Large intestine (tissue), 3 donors: ENCODE measurements at regions not wholly inside any gene's neighbourhood (a gene's known extent, or its start where the extent isn't known, plus 50 kb on each side); places are given as distances from the start of the nearest gene placed in this dataset.

Experiments
- DNase-seq, 2 donors: peaks; one replicate each; pipeline versions ENCODE4 v3.0.0 to v3.0.0-alpha.2; 2013
- H3K27ac ChIP-seq: one replicate; pipeline ENCODE4 v1.5.1; 2013; ENCODE audit warnings: low read length
- H3K27me3 ChIP-seq: 2 replicates; pipeline ENCODE4 v1.6.1; 2013; ENCODE audit warnings: low read length; ENCODE audit not compliant: control insufficient read depth, insufficient read depth
- H3K36me3 ChIP-seq: 2 replicates; pipeline ENCODE4 v1.6.1; 2013; ENCODE audit warnings: low read length; ENCODE audit not compliant: control insufficient read depth, insufficient read depth
- H3K4me1 ChIP-seq: one replicate; pipeline ENCODE4 v1.6.1; 2013; ENCODE audit warnings: low read length; ENCODE audit not compliant: control insufficient read depth, insufficient read depth
- H3K4me3 ChIP-seq: one replicate; pipeline ENCODE4 v1.5.1; 2013; ENCODE audit warnings: low read length
- H3K9me3 ChIP-seq: one replicate; pipeline ENCODE4 v1.6.1; 2013; ENCODE audit warnings: mild to moderate bottlenecking, low read depth, low read length, moderate library complexity; ENCODE audit not compliant: control insufficient read depth
- WGBS: methylation state at CpG from one replicate; pipeline ENCODE4 v1.1.5; 2013; ENCODE audit warnings: low lambda C conversion rate; ENCODE audit not compliant: insufficient coverage; 5-methylcytosine and 5-hydroxymethylcytosine counted together

DNA sequence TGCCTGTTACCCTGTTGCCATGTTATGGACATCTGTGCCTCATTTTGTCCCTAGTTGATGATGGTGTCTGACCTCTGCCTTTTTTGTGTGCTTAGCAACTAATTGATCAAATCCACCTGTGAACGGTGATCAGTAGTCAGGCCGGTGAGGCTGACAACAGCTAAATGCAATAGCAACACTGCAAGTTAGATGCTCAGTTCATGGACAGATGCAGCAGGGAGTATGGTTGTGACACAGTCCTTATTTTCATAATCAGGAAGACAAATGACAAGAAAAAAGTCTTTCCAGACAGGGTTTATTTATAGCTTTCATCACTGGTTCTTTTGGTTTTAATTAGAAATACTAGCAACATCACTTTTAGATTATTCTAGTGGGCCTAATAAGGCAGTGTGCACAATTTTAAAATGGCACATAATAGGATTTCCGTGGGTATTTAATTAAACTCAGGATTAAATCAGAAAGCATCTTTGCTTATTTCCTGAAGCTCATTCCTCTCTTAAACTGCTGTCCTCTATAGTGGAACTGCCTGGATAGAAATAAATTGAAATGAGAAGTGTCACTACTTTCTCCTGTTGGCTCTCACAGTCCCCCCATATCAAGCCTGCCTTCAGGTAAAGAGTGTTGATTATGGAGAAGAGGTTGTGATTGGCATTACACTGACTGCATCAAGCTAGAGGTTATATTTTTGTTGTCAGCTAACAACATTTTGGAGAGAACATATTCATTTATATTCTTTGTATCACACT is 281.1 kb upstream of the NAV3 start:
- peak in 1 of 2 donors; percentile 13 for DNase-seq
- Histone ChIP-seq H3K36me3 (no peaks in the 10 kb centered on the region), H3K4me3 (no peak overlapping the region), H3K27ac (no peak overlapping the region), H3K4me1 (no peaks in the 10 kb centered on the region), H3K27me3 (no peaks in the 10 kb centered on the region), H3K9me3 (no peaks in the 10 kb centered on the region)
- no CpG with 5 or more reads among the region's 3 CpGs for WGBS

DNA sequence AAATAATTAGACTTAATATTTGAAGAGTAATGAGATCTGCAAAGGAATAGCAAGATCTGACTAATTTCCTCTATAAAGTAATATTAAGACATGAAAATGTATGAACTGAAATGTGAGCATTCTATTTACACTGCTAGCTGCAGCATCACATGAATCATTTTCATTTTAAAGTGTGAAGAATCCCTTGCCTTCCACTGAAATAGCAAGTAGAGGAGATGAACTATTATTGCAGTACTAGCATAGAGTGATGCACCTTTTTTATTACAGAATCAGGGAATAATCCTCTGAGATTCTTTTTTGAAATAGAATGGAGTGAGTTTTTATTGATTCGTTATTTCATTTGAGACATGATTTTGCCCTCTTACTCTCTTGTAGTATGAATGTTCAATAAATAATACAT is 281.9 kb upstream of the NAV3 start:
- no peak for DNase-seq
- Histone ChIP-seq H3K27ac (no peak overlapping the region), H3K4me3 (no peak overlapping the region), H3K27me3 (no peaks in the 10 kb centered on the region), H3K4me1 (no peaks in the 10 kb centered on the region), H3K9me3 (no peaks in the 10 kb centered on the region), H3K36me3 (no peaks in the 10 kb centered on the region)
- WGBS = no CpG with 5 or more reads among the region's 1 CpG

DNA sequence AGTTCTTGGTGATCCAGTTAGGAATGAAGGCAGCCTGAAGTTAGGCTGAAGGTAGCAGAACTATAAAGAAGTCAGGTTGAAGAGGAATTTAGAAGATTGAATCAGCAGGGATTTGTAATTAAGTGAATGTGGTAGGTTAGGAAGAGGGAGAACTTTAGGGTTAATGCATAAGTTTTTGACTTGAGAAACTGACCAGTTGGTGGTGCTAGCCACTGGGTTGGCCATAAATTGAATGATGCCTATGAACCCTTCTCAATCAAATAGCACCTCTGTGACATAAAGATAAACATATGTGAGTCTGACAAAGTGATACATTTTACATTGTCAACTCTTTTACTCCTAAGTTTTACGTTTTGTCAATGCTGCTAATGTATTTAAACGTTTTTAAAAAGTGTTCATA is 290.6 kb upstream of the NAV3 start:
- Histone ChIP-seq H3K9me3 (no peaks in the 10 kb centered on the region), H3K4me1 (no peaks in the 10 kb centered on the region), H3K36me3 (no peaks in the 10 kb centered on the region), H3K27me3 (no peaks in the 10 kb centered on the region), H3K27ac (no peak overlapping the region), H3K4me3 (no peak overlapping the region)
- DNase-seq = no peak
- 93% methylated on average over 2 of the region's 2 CpGs for WGBS

DNA sequence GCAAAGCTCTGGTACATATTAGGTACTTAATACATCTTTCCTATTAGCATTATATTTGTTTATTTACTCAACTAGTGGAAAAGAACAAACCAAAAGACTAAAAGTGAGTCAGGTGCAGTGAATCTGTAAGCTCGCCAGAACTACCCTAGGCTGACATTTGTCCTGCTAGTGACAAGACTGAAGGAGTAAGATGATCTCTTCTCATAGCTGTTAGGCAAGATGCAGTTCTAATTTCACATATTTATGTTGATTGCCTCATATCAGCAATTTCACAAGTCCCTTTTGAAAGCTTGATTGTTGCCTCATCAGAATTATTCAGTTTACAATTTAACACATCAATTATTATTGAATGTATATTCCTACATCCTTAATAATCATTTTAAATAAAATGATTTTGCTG is 293.0 kb upstream of the NAV3 start:
- Histone ChIP-seq H3K36me3 (no peaks in the 10 kb centered on the region), H3K27me3 (no peaks in the 10 kb centered on the region), H3K27ac (no peak overlapping the region), H3K9me3 (no peaks in the 10 kb centered on the region), H3K4me1 (no peaks in the 10 kb centered on the region), H3K4me3 (no peak overlapping the region)
- no CpG with 5 or more reads among the region's 1 CpG for WGBS
- DNase-seq = no peak

DNA sequence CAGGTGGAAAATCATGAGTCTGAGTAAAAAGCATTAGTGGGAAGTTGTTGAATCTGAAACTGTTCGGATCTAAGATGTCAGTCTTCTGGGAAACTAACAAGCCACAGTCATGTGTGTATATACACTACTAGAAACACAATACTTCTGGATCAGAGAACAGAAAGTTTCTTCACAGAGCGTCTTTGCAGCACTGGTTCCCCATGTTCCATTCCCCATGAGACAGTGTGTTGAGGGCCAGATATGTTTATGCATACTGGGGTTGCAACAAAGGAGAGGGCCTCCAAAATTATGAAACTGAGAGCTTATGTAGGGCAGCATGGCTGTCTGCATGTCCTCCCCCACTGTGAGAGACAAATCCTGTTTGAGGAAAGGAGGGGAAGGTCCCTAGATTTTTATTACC is 295.0 kb upstream of the NAV3 start:
- Histone ChIP-seq H3K4me3 (no peak overlapping the region), H3K4me1 (no peaks in the 10 kb centered on the region), H3K9me3 (no peaks in the 10 kb centered on the region), H3K36me3 (no peaks in the 10 kb centered on the region), H3K27me3 (no peaks in the 10 kb centered on the region), H3K27ac (no peak overlapping the region)
- no peak for DNase-seq
- WGBS = no CpG with 5 or more reads among the region's 2 CpGs

DNA sequence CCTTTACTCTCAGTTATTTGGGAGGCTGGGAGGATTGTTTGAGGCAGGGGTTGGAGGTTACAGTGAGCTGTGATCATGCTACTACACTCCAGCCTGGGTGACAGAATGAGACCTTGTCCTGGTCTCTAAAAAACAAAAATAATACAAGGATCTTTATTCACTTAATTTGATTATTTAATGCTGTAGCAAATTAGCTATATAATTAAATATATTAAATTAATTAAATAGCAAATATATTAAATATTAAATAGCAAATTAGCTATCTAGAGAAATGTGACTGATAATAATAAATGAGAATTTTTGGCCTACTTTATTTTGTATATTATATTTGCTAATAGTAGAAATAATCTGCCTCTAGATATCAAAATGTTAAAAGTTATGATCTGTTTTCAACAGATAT is 298.8 kb upstream of the NAV3 start:
- no peaks in the 10 kb centered on the region for H3K27me3 ChIP-seq
- H3K4me1 ChIP-seq = no peaks in the 10 kb centered on the region
- no peak overlapping the region for H3K4me3 ChIP-seq
- no peaks in the 10 kb centered on the region for H3K9me3 ChIP-seq
- no peaks in the 10 kb centered on the region for H3K36me3 ChIP-seq
- no peak overlapping the region for H3K27ac ChIP-seq
- DNase-seq = no peak

DNA sequence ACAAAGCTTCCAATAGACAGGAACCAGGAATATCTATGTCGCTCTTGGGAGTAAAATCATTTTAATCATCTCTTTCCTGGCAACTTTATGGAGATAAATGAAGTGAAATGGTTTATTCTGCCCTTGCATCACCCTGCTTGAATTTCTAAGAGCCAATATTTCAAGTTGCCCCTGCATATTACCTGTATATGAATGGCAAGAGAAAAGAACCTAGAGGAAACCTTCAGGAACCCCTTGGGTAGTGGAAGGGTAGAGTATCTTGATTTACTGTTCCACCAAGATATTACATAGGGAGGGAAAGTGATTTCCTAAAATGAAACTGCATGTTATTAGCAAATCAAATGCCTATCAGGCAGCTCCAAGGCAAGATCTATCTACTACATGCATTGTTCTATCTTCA is 308.4 kb upstream of the NAV3 start:
- Histone ChIP-seq H3K9me3 (no peaks in the 10 kb centered on the region), H3K4me1 (no peaks in the 10 kb centered on the region), H3K27me3 (no peaks in the 10 kb centered on the region), H3K36me3 (no peaks in the 10 kb centered on the region), H3K4me3 (no peak overlapping the region), H3K27ac (no peak overlapping the region)
- no peak for DNase-seq
- WGBS = no CpG with 5 or more reads among the region's 1 CpG

DNA sequence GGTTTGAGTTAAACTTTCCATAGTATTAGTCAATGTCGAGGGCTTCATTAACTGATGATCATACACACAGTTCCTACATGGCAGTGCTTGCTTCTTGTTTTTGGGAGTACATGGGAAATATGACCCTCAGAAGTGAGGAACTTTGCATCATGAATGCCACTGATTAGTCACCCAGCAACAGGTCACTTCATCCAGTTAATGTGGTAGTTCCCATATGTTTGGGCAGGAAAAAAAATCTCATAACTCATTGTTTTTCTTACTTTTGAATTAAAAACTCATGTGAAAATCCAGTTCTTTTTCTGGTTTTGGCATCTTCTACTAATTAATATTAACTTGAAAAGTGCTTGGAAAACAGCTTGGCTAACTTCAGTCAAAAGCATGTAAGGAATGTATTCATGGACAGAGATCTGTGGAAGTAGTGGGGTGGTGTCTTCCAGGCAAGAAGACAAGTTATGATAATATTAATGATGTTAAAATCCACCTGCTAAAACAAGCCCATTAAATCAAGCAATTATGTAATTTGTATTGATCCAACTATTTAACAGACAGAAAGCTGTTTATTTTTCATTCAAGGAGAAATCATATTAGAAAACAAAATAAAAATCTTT is 309.1 kb upstream of the NAV3 start:
- Histone ChIP-seq H3K36me3 (no peaks in the 10 kb centered on the region), H3K9me3 (no peaks in the 10 kb centered on the region), H3K27me3 (no peaks in the 10 kb centered on the region), H3K4me1 (no peaks in the 10 kb centered on the region), H3K27ac (no peak overlapping the region), H3K4me3 (no peak overlapping the region)
- no CpG with 5 or more reads among the region's 1 CpG for WGBS
- DNase-seq = no peak

DNA sequence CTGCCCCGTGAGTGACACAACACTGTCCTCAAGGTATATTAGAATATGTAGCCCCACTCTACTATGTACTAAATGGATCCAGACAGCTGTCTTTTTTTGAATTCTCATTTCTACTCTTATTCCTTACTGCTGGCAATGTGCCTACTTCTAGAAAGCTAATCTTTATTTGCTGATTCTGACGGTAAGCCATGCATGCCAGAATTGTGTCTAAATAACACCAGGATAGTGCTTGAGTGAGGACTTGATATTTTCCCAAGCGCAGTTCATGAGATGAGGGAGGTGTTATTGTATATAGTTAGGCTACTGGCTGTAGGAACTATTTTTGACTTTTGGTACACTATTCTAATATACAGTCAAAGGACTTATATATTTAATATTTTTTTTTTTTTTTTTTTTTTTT is 316.2 kb upstream of the NAV3 start:
- DNase-seq = no peak
- 67% methylated on average over 1 of the region's 3 CpGs for WGBS
- no peak overlapping the region for H3K27ac ChIP-seq

DNA sequence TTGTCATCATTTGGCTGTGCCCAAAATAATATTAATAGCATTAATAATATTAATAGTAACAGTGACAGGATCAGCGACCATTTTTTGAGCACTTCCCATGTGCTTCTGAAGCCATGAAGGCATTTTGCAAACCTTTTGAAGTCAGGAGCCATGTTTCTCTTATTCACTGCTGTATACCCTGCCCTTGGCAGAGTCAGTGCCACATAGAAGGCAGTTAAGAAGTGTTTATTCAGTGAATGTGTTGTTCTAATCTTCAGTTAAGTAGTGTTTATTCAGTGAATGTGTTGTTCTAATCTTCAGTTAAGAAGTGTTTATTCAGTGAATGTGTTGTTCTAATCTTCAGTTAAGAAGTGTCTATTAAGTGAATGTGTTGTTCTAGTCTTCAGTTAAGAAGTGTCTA is 319.7 kb upstream of the NAV3 start:
- Histone ChIP-seq H3K36me3 (no peaks in the 10 kb centered on the region), H3K4me1 (no peaks in the 10 kb centered on the region), H3K4me3 (no peak overlapping the region), H3K27me3 (no peaks in the 10 kb centered on the region), H3K27ac (no peak overlapping the region), H3K9me3 (no peaks in the 10 kb centered on the region)
- WGBS = no CpG with 5 or more reads among the region's 1 CpG
- DNase-seq = no peak

More for the DNA sequence above, 316.2 kb upstream of the NAV3 start:
- Histone ChIP-seq H3K4me3 (no peak overlapping the region), H3K36me3 (no peaks in the 10 kb centered on the region), H3K9me3 (no peaks in the 10 kb centered on the region), H3K27me3 (no peaks in the 10 kb centered on the region), H3K4me1 (no peaks in the 10 kb centered on the region)

DNA sequence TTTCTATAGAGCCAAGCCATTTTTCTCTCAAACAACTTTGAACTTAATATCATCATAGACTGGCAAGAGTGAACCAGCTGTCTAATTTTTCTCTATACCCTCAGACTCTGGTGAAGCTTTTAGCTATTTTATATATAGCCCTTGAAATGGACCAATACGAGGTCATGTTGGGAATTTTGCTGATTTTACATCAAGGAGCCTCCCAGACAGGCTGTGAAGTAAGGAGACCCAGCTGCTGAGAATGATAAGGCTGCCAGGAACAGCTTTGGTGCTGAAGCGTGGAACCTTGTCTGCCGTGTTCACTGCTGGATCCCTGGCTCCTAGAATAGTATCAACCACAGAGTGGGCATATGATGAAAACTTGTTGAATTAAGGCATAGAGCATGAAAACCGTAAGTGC is 326.2 kb upstream of the NAV3 start:
- no peaks in the 10 kb centered on the region for H3K36me3 ChIP-seq
- no peak overlapping the region for H3K27ac ChIP-seq
- no peaks in the 10 kb centered on the region for H3K27me3 ChIP-seq
- no peak overlapping the region for H3K4me3 ChIP-seq
- no CpG with 5 or more reads among the region's 4 CpGs for WGBS
- no peaks in the 10 kb centered on the region for H3K9me3 ChIP-seq
- H3K4me1 ChIP-seq = no peaks in the 10 kb centered on the region
- no peak for DNase-seq
